NB4 (cell line): ENCODE measurements at regions not wholly inside any gene's neighbourhood (a gene's known extent, or its start where the extent isn't known, plus 50 kb on each side); places are given as distances from the start of the nearest gene placed in this dataset.

Experiments used
- DNase-seq: peaks from one replicate; pipeline ENCODE4 v3.0.0; 2010; ENCODE audit warnings: low read depth
- H3K4me3 ChIP-seq: one replicate; pipeline ENCODE4 v1.5.1; 2011; ENCODE audit warnings: mild to moderate bottlenecking, low read depth, low read length, moderate library complexity
- MYC ChIP-seq: IDR thresholded peaks from 2 replicates; pipeline ENCODE4 v1.6.1; 2011; ENCODE audit warnings: low read depth, low read length
- POLR2A ChIP-seq: IDR thresholded peaks from 2 replicates; pipeline ENCODE4 v1.6.1; 2011; ENCODE audit warnings: mild to moderate bottlenecking; ENCODE audit not compliant: insufficient read length; ENCODE audit errors: extremely low read depth
- TF ChIP-seq, protein P1 (sequence below): IDR thresholded peaks from 2 replicates; pipeline ENCODE4 v1.6.1; 2011; ENCODE audit warnings: low read depth, low read length
- TF ChIP-seq, protein P2 (sequence below): IDR thresholded peaks from one replicate; pipeline ENCODE4 v1.5.1; 2012; ENCODE audit warnings: low read depth, low read length

DNA sequence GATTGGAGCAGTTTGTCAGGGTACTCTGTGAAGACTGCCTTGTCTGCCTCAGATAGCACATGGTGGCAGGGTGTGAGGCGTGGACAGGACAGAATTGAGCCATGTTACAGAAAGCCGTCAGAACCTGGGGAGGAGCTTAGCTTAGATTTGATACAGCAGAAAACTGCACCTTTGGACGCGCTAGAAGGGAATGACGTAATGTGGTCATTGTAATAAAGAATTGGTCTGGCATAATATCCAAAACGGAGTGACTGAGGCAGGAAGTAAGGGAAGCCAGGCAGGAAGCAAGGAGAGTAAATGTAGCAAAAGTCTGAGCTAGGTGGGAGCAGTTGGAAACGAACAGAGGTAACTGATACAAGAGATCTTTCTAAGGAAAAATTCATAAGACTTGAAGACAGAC, 140.2 kb downstream of the CYB561 start:
- TF ChIP-seq POLR2A (no peak), MYC (no peak)
- TF ChIP-seq, protein P1, sequence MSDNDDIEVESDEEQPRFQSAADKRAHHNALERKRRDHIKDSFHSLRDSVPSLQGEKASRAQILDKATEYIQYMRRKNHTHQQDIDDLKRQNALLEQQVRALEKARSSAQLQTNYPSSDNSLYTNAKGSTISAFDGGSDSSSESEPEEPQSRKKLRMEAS = no peak
- TF ChIP-seq, protein P2, sequence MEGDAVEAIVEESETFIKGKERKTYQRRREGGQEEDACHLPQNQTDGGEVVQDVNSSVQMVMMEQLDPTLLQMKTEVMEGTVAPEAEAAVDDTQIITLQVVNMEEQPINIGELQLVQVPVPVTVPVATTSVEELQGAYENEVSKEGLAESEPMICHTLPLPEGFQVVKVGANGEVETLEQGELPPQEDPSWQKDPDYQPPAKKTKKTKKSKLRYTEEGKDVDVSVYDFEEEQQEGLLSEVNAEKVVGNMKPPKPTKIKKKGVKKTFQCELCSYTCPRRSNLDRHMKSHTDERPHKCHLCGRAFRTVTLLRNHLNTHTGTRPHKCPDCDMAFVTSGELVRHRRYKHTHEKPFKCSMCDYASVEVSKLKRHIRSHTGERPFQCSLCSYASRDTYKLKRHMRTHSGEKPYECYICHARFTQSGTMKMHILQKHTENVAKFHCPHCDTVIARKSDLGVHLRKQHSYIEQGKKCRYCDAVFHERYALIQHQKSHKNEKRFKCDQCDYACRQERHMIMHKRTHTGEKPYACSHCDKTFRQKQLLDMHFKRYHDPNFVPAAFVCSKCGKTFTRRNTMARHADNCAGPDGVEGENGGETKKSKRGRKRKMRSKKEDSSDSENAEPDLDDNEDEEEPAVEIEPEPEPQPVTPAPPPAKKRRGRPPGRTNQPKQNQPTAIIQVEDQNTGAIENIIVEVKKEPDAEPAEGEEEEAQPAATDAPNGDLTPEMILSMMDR = no peak
- no peak overlapping the region for H3K4me3 ChIP-seq
- no peak for DNase-seq

DNA sequence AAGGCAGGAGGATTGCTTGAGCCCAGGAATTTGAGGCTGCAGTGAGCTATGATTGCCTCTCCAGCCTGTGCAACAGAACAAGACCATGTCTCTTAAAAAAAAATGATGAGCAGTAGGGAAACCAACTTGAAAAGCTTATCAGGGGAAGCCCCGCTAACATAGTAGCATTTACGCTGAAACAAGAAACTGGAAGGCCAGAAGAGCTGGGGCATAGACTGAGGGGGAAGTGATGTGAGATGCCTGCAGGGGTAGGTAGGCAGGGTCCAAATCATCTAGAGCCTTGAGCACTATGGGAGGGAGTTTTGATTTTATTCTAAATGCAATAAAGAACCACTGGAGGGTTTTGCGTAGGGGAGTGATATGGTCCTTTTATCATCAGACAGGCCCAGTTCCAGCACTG, 139.3 kb downstream of the CYB561 start:
- no peak for DNase-seq
- H3K4me3 ChIP-seq = no peak overlapping the region
- TF ChIP-seq POLR2A (no peak), MYC (no peak)
- TF ChIP-seq, protein P1 = no peak
- TF ChIP-seq, protein P2 = no peak

DNA sequence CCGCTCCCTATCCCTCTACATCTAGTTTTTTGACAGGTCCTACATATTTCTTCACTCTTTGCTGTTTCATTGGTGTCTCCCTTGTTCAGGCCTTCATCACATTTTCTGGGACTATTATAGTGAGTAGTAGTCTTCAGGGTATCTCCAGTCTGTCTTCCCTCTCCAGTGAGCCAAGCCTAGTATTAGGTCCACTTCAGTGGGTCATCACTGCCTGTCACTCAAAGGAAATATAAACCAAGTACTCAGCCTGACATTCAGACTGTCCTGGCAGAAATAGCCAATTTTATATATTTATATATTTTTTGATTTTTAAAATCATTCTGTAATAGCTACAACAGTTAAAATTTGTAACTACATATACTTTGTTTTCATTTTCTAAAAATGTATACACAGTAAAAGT, 137.8 kb downstream of the CYB561 start:
- no peak overlapping the region for H3K4me3 ChIP-seq

DNA sequence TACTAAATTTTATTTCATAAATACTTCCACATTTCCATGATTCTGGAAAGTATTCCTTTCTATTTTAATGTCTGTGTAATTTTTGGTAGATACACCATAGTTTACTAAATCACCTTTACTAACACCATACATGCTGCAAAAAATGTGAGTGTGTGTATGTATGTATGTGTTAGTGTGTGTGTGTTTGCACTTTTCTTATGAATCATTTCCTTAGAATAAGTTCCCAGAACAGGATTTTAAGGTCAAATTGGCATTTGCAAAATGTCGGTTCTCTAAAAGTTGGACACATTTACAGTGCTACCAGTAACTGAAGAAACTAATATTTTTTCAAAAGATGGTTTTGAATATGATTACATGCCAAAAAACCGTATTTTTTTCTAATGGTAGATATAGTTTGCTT, 137.1 kb downstream of the CYB561 start:
- TF ChIP-seq, protein P1 = no peak
- TF ChIP-seq, protein P2 = no peak
- TF ChIP-seq POLR2A (no peak), MYC (no peak)
- no peak for DNase-seq
- H3K4me3 ChIP-seq = no peak overlapping the region

More for the DNA sequence above, 137.8 kb downstream of the CYB561 start:
- DNase-seq = no peak
- TF ChIP-seq, protein P2 = no peak
- TF ChIP-seq POLR2A (no peak), MYC (no peak)
- TF ChIP-seq, protein P1 = no peak

DNA sequence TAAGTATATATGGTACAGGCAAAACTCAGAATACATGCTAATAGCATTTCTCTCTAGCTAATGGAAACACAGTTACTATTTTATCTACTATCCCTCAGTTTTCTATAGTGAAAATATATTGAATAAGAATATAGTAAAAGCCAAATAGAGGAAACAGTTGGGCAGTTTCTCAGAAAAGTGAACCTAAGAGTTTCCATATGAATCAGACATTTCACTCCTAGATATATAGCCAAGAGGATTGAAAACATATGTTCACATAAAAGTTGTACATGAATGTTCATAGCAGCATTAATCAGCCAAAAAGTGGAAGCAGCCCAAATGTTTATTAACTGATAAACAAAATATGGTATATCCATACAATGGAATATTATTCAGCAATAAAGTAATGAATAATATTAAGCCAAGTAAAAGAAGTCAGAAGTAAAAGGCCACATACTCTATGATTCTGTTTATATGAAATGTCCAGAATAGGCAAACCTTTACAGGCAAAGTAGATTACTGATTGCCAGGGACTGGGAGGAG, 134.6 kb downstream of the CYB561 start:
- H3K4me3 ChIP-seq = no peak overlapping the region
- no peak for DNase-seq
- TF ChIP-seq MYC (no peak), POLR2A (no peak)
- TF ChIP-seq, protein P1 = no peak

DNA sequence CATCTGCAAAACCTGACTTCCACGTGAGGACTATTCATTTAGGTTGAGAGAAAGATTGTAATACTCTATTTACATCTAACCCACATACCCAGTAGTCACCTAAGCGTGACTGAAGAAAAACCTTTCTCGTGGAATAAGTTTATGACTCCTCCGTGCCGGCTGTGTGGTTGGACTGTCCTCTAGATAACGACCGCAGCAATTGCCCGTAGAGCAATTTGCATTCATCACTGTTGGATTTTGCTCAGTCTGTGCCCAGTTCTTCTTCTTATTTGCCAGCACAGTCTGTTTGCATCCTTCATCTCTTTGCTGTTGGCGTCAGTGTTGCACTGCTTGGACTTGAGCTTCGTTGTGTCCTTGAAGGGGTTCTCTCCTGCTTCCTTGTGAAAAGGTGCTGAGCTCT, 131.3 kb downstream of the CYB561 start:
- H3K4me3 ChIP-seq = no peak overlapping the region
- TF ChIP-seq, protein P2 = no peak
- TF ChIP-seq, protein P1 = no peak
- no peak for TF ChIP-seq POLR2A
- TF ChIP-seq MYC = no peak
- DNase-seq = no peak
